ENCODE measurements at regions not wholly inside any gene's neighbourhood (a gene's known extent, or its start where the extent isn't known, plus 50 kb on each side); places are given as distances from the start of the nearest gene placed in this dataset.

DNA sequence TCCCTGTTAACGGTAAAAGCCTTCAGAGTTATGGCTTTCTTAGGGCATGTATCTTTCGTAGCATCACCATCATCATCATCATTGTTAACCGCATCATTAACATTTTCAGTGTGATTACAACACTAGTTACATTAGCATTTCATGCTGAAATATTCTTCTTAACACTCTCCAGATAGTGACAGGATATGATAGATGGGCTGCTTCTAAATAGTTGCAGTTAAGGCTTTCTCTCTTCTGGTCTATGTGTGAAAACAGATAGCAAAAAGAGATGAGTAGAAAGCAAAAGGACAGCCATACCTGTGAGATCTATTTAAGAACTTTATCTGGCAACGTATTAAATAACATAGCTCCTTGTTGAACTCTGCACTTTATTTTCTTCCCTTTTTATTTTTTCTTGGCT is 1069.8 kb downstream of the ADGRL3 start:
- H3K4me3 Mint-ChIP-seq: no peak overlapping the region
- POLR2A ChIA-PET: no interaction called here
- H3K9me3 Mint-ChIP-seq: no peaks in the 10 kb centered on the region
- ATAC-seq (ENCODE audit: low read depth) (no peak), DNase-seq (no peak)
- H3K27ac Mint-ChIP-seq: no peak overlapping the region
- H3K36me3 Mint-ChIP-seq: no peaks in the 10 kb centered on the region
- no peaks in the 10 kb centered on the region for H3K4me1 Mint-ChIP-seq
- no peaks in the 10 kb centered on the region for H3K27me3 Mint-ChIP-seq

DNA sequence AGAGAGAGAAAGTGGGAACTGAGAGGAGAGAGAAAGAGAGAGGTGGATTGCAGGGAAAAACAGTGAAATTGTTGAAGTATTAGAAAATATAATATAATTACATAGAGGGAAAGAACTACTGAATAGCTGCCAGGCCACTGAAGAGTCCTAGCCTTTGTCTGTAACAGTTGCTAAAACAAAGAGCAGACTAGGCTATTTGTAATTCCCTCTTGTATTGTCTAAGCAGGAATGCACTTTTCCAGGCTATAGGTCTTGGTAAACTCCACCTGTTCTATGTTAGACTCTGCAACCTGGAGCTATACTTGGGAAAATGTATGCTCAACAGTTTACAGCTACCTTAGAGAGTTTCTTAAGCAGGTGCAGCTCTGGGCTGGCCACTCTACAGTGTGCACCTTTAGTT is 1063.3 kb downstream of the ADGRL3 start:
- Mint-ChIP-seq H3K4me3 (no peak overlapping the region), H3K4me1 (no peaks in the 10 kb centered on the region), H3K27ac (no peak overlapping the region), H3K36me3 (no peaks in the 10 kb centered on the region), H3K27me3 (no peaks in the 10 kb centered on the region), H3K9me3 (no peaks in the 10 kb centered on the region)
- no peak for ATAC-seq (ENCODE audit: low read depth)
- DNase-seq: no peak
- POLR2A ChIA-PET: no interaction called here

GRCh38 chr4:62262676-62263075 is 1062.5 kb downstream of the ADGRL3 start:
- no peaks in the 10 kb centered on the region for H3K36me3 Mint-ChIP-seq
- H3K9me3 Mint-ChIP-seq: no peaks in the 10 kb centered on the region

DNA sequence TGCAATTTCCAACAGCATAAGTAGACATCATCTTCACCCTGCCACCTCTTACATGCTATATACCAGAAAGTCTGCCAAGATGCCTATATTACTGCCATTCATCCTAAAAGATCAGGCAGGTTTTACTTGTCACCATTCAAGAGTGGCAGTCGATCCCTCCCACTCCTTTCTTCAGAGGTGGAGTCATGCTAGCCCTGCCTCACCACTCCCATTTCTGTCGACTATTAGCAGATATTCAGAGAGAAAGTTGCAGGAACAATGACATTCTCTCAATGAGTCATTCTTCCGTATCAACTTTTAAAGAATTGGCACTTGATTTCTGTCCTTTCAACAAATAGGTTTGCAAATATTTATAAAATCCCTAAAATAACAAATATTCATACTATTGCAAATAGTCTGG is 1060.1 kb downstream of the ADGRL3 start:
- Mint-ChIP-seq H3K9me3 (peaks cover 2% of the 10 kb centered on the region), H3K4me1 (no peaks in the 10 kb centered on the region), H3K27me3 (no peaks in the 10 kb centered on the region), H3K4me3 (no peak overlapping the region), H3K27ac (no peak overlapping the region), H3K36me3 (no peaks in the 10 kb centered on the region)
- DNase-seq: no peak
- POLR2A ChIA-PET: no interaction called here
- no peak for ATAC-seq (ENCODE audit: low read depth)

More at GRCh38 chr4:62262676-62263075, 1062.5 kb downstream of the ADGRL3 start:
- DNase-seq: no peak
- Mint-ChIP-seq H3K4me1 (no peaks in the 10 kb centered on the region), H3K27me3 (no peaks in the 10 kb centered on the region), H3K27ac (no peak overlapping the region), H3K4me3 (no peak overlapping the region)
- POLR2A ChIA-PET: no interaction called here
- no peak for ATAC-seq (ENCODE audit: low read depth)

DNA sequence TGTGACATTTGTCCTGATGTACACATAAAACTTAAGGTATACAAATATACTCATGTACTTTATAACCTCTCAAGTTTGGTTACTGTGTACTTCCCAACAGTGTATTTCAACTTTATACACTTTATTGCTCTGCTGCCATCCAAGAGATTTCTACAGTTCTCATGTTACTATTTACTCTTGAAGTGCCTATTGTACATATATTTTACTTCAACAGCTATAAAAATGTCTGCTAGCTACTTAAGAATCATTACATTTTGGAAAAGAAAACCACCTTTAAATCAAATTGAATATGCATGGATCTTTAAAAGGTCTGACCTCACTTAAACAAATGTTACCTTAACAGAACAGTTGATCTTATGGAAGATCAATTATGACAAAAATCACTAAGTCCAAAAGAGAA is 1056.4 kb downstream of the ADGRL3 start:
- POLR2A ChIA-PET: no interaction called here
- Mint-ChIP-seq H3K27me3 (no peaks in the 10 kb centered on the region), H3K36me3 (no peaks in the 10 kb centered on the region), H3K9me3 (peaks cover 2% of the 10 kb centered on the region), H3K4me3 (no peak overlapping the region), H3K4me1 (no peaks in the 10 kb centered on the region), H3K27ac (no peak overlapping the region)
- ATAC-seq (ENCODE audit: low read depth) (no peak), DNase-seq (no peak)

GRCh38 chr4:62252728-62253127 is 1052.6 kb downstream of the ADGRL3 start:
- Mint-ChIP-seq H3K27me3 (no peaks in the 10 kb centered on the region), H3K4me1 (no peaks in the 10 kb centered on the region), H3K36me3 (no peaks in the 10 kb centered on the region), H3K27ac (no peak overlapping the region), H3K4me3 (no peak overlapping the region), H3K9me3 (peaks cover 2% of the 10 kb centered on the region)
- POLR2A ChIA-PET: no interaction called here
- DNase-seq: no peak
- no peak for ATAC-seq (ENCODE audit: low read depth)

- H3K9me3 Mint-ChIP-seq: no peaks in the 10 kb centered on the region
- H3K36me3 Mint-ChIP-seq: no peaks in the 10 kb centered on the region
- no peaks in the 10 kb centered on the region for H3K27me3 Mint-ChIP-seq
- H3K4me3 Mint-ChIP-seq: no peak overlapping the region
- ATAC-seq (ENCODE audit: low read depth) (no peak), DNase-seq (no peak)
- no peak overlapping the region for H3K27ac Mint-ChIP-seq
- no peaks in the 10 kb centered on the region for H3K4me1 Mint-ChIP-seq
- POLR2A ChIA-PET: interaction anchor here (0.6 kb wide), 1 partner anchor 9 kb away, joined by 3 read pairs; no protein-coding TSS in a partner anchor
Measured at GRCh38 chr4:62250100-62250499, 1050.0 kb downstream of the ADGRL3 start.

DNA sequence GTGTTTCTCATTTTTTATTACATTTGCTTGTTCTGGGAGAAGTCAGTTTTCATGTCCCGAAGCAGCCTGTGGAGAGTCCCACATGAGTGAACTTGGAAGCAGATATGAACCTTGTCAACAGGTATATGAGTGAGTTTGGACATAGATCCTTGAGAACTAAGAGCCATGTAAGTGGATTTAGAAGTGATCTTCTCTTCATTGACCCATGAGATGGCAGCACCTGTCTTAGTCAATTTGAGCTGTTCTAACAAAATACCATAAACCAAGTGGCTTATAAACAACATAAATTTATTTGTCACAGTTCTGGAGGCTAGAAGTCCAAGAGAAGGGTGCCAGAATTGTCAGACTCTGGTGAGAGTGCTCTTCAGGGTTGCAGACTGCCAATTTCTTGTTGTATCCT is 1043.8 kb downstream of the ADGRL3 start:
- Mint-ChIP-seq H3K27ac (no peak overlapping the region), H3K27me3 (no peaks in the 10 kb centered on the region), H3K4me3 (no peak overlapping the region), H3K9me3 (peaks cover 2% of the 10 kb centered on the region), H3K4me1 (no peaks in the 10 kb centered on the region), H3K36me3 (no peaks in the 10 kb centered on the region)
- no peak for ATAC-seq (ENCODE audit: low read depth)
- DNase-seq: no peak
- POLR2A ChIA-PET: no interaction called here

DNA sequence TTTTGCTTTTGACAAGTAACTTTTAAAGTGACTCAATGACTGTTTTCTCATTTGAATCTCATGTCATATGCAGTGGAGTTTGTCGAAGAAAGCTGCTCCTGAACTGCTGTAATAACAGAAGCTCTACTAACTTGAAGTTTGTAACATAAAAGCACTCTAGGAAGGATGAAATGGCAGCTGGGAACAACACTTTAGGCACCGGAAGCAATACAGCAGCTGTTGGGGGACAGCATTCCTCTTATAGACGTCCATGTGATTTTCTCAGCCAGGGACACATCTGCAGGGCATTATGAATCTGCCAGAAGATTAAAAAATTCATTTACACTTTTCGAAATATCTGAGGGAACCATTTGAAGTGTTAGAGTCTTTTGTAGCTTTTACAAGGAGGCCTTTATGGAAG is 1035.8 kb downstream of the ADGRL3 start:
- Mint-ChIP-seq H3K4me3 (no peak overlapping the region), H3K4me1 (no peaks in the 10 kb centered on the region), H3K27me3 (no peaks in the 10 kb centered on the region), H3K36me3 (no peaks in the 10 kb centered on the region), H3K9me3 (peaks cover 2% of the 10 kb centered on the region), H3K27ac (no peak overlapping the region)
- ATAC-seq (ENCODE audit: low read depth): no peak
- POLR2A ChIA-PET: no interaction called here
- DNase-seq: no peak

DNA sequence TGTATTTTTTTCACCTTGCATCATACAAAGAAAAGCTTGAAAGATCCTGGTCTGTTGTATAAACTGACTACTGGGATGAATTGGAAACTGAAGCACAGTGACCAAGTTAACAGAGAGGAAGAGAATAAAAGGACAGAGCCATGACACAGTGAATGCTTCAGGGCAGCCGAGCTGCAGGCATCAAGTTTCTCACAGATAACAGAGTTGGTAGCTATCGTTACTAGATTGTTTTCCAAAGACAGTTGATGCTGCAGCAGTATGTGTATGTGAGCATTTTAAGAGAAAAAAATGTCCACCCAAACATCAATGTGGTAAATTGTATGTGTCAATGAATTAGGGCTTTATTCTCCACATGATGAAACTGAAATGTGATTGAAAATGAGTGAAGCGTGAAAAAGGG is 1032.7 kb downstream of the ADGRL3 start:
- Mint-ChIP-seq H3K4me1 (no peaks in the 10 kb centered on the region), H3K9me3 (peaks cover 2% of the 10 kb centered on the region), H3K27ac (no peak overlapping the region), H3K36me3 (no peaks in the 10 kb centered on the region), H3K4me3 (no peak overlapping the region), H3K27me3 (no peaks in the 10 kb centered on the region)
- DNase-seq (no peak), ATAC-seq (ENCODE audit: low read depth) (no peak)
- POLR2A ChIA-PET: no interaction called here

GRCh38 chr4:62231994-62232393 is 1031.9 kb downstream of the ADGRL3 start:
- no peak overlapping the region for H3K27ac Mint-ChIP-seq
- H3K4me1 Mint-ChIP-seq: no peaks in the 10 kb centered on the region
- H3K36me3 Mint-ChIP-seq: no peaks in the 10 kb centered on the region
- no peak for ATAC-seq (ENCODE audit: low read depth)
- H3K9me3 Mint-ChIP-seq: peaks cover 2% of the 10 kb centered on the region
- H3K4me3 Mint-ChIP-seq: no peak overlapping the region
- H3K27me3 Mint-ChIP-seq: no peaks in the 10 kb centered on the region
- POLR2A ChIA-PET: no interaction called here
- DNase-seq: no peak

- no peaks in the 10 kb centered on the region for H3K36me3 Mint-ChIP-seq
- no peak overlapping the region for H3K27ac Mint-ChIP-seq
- POLR2A ChIA-PET: no interaction called here
- no peaks in the 10 kb centered on the region for H3K9me3 Mint-ChIP-seq
- H3K4me3 Mint-ChIP-seq: no peak overlapping the region
- H3K27me3 Mint-ChIP-seq: no peaks in the 10 kb centered on the region
- DNase-seq (no peak), ATAC-seq (ENCODE audit: low read depth) (no peak)
- H3K4me1 Mint-ChIP-seq: no peaks in the 10 kb centered on the region
Measured at GRCh38 chr4:62226082-62226481, 1026.0 kb downstream of the ADGRL3 start.

- Mint-ChIP-seq H3K4me3 (no peak overlapping the region), H3K4me1 (no peaks in the 10 kb centered on the region), H3K9me3 (peaks cover 3% of the 10 kb centered on the region), H3K27me3 (no peaks in the 10 kb centered on the region), H3K36me3 (no peaks in the 10 kb centered on the region), H3K27ac (no peak overlapping the region)
- DNase-seq: no peak
- ATAC-seq (ENCODE audit: low read depth): no peak
- POLR2A ChIA-PET: no interaction called here
Measured at GRCh38 chr4:62222121-62222520, 1022.0 kb downstream of the ADGRL3 start.

DNA sequence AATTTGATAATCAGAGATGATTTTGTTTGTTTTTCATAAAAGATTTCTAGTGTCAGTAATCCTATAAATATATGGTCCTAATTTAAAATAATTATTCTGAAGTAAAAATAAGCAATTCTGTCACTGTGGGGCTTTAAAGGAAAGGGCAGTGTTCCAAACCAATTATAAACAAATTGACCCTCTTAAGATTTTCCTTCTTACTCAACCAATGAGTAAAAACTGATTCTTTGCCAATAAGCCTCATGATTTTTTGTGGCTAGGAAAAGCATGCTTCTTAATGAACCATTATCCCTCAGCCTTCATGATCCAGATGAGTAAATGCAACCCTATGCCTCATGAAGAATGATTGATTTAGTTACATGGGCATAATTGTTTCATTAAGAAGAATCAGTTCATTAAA is 1010.4 kb downstream of the ADGRL3 start:
- ATAC-seq (ENCODE audit: low read depth) (no peak), DNase-seq (no peak)
- H3K27me3 Mint-ChIP-seq: no peaks in the 10 kb centered on the region
- H3K9me3 Mint-ChIP-seq: peaks cover 4% of the 10 kb centered on the region
- no peak overlapping the region for H3K27ac Mint-ChIP-seq
- no peak overlapping the region for H3K4me3 Mint-ChIP-seq
- POLR2A ChIA-PET: no interaction called here
- H3K36me3 Mint-ChIP-seq: no peaks in the 10 kb centered on the region
- no peaks in the 10 kb centered on the region for H3K4me1 Mint-ChIP-seq

- peaks cover 4% of the 10 kb centered on the region for H3K9me3 Mint-ChIP-seq
- no peaks in the 10 kb centered on the region for H3K27me3 Mint-ChIP-seq
- ATAC-seq (ENCODE audit: low read depth): no peak
- no peak for DNase-seq
- no peaks in the 10 kb centered on the region for H3K36me3 Mint-ChIP-seq
- POLR2A ChIA-PET: no interaction called here
- H3K27ac Mint-ChIP-seq: no peak overlapping the region
- no peaks in the 10 kb centered on the region for H3K4me1 Mint-ChIP-seq
- no peak overlapping the region for H3K4me3 Mint-ChIP-seq
Measured at GRCh38 chr4:62209757-62210485, 1009.8 kb downstream of the ADGRL3 start.

All from activated naive CD8-positive, alpha-beta T cell treated with anti-CD3 and anti-CD28 coated beads, Interleukin-2, amount 10 ng/mL, durations not matched to agents 7 days and 5 days (primary cell).